ENCODE measurements at regions not wholly inside any gene's neighbourhood (a gene's known extent, or its start where the extent isn't known, plus 50 kb on each side); places are given as distances from the start of the nearest gene placed in this dataset.

DNA sequence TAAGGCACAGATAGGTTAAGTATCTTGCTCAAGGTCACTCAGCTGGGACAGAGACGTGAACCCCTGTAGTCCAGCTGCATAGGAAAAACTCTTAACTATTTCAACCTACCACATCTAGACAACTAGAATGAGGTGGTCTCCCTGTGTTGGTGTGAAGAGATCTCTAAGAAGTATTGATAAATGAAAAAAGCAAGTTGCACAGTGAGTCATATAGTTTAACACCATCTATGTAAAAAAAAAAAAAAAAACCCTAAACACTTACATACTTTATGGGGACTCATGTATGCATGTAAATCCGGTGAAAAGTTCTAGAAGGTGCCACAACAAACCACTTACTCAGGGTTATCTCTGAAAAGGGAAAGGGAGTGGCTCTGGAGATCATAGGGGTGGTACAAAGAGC is 185.5 kb downstream of the SATB1 start:
- DNase-seq: no peak
- H3K27me3 ChIP-seq: no peaks in the 10 kb centered on the region
- no peaks in the 10 kb centered on the region for H3K9me3 ChIP-seq
- H3K4me3 ChIP-seq (ENCODE audit: low read depth, low read length): no peak overlapping the region
- no peaks in the 10 kb centered on the region for H3K4me1 ChIP-seq
- TF ChIP-seq CTCF (IDR thresholded peaks at IDR 0.05; ENCODE audit: low read depth, low read length): no peak
- H3K36me3 ChIP-seq: no peaks in the 10 kb centered on the region

DNA sequence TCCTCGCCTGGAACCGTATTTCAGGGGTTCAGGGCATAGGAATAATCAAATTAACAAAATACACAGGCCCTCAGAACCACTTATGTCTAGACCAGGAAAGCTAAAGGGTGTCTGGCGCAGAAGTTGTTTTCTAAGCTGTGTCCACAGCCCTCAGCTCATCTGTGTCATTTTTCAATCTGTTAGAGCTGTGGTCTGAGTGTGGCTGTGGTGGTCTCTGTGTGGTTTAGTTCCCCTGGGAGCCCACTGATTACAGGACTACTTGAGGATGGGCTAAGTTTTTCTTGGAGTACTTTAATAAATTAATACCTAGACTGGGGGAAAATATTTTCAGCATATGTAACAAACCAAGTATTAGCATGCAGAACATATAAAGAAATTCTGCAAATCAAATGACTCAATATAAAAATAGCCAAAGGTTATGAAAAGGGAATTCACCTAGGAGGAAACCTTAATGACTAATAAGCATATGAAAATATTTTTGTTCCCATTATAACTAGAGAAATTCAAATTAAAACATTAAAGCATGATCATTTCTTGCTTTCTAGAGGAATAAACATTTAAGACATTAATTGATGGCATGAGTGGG is 186.3 kb downstream of the SATB1 start:
- no peak for DNase-seq
- TF ChIP-seq CTCF (IDR thresholded peaks at IDR 0.05; ENCODE audit: low read depth, low read length): no peak
- no peak overlapping the region for H3K4me3 ChIP-seq (ENCODE audit: low read depth, low read length)
- H3K9me3 ChIP-seq: no peaks in the 10 kb centered on the region
- no peaks in the 10 kb centered on the region for H3K27me3 ChIP-seq
- no peaks in the 10 kb centered on the region for H3K4me1 ChIP-seq
- H3K36me3 ChIP-seq: no peaks in the 10 kb centered on the region

DNA sequence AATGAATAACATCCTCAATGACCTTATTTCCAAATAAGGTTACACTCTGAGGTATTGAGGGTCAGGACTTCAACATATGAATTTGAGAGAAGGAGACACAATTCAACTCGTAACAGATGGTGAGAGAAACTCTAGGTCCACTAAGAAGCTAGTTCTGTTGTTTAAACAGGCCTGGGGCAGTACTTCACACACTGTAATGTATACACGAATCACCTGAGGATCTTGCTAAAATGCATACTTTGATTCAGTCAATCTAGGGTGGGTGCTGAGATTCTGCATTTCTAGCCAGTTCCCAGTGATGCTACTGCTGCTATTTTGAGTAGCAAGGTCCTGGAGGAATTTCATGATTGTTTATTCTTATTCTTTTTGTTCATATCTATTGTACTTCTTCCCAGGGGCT is 186.8 kb downstream of the SATB1 start:
- H3K36me3 ChIP-seq: no peaks in the 10 kb centered on the region
- H3K27me3 ChIP-seq: no peaks in the 10 kb centered on the region
- TF ChIP-seq CTCF (IDR thresholded peaks at IDR 0.05; ENCODE audit: low read depth, low read length): no peak
- H3K4me3 ChIP-seq (ENCODE audit: low read depth, low read length): no peak overlapping the region
- H3K9me3 ChIP-seq: no peaks in the 10 kb centered on the region
- H3K4me1 ChIP-seq: no peaks in the 10 kb centered on the region
- DNase-seq: no peak

- Histone ChIP-seq H3K36me3 (no peaks in the 10 kb centered on the region), H3K9me3 (no peaks in the 10 kb centered on the region), H3K4me1 (no peaks in the 10 kb centered on the region), H3K4me3 (ENCODE audit: low read depth, low read length) (no peak overlapping the region), H3K27me3 (no peaks in the 10 kb centered on the region)
- TF ChIP-seq CTCF (IDR thresholded peaks at IDR 0.05; ENCODE audit: low read depth, low read length): no peak
- no peak for DNase-seq
Measured at GRCh38 chr3:18237251-18238005, 187.7 kb downstream of the SATB1 start.

- no peaks in the 10 kb centered on the region for H3K4me1 ChIP-seq
- H3K27me3 ChIP-seq: no peaks in the 10 kb centered on the region
- no peaks in the 10 kb centered on the region for H3K9me3 ChIP-seq
- H3K4me3 ChIP-seq (ENCODE audit: low read depth, low read length): no peak overlapping the region
- DNase-seq: no peak
- no peaks in the 10 kb centered on the region for H3K36me3 ChIP-seq
- no peak for TF ChIP-seq CTCF (IDR thresholded peaks at IDR 0.05; ENCODE audit: low read depth, low read length)
Measured at GRCh38 chr3:18236726-18237125, 188.4 kb downstream of the SATB1 start.

- DNase-seq: no peak
- no peaks in the 10 kb centered on the region for H3K36me3 ChIP-seq
- no peak for TF ChIP-seq CTCF (IDR thresholded peaks at IDR 0.05; ENCODE audit: low read depth, low read length)
- no peaks in the 10 kb centered on the region for H3K9me3 ChIP-seq
- H3K4me3 ChIP-seq (ENCODE audit: low read depth, low read length): no peak overlapping the region
- H3K4me1 ChIP-seq: no peaks in the 10 kb centered on the region
- H3K27me3 ChIP-seq: no peaks in the 10 kb centered on the region
Measured at GRCh38 chr3:18234717-18235335, 190.3 kb downstream of the SATB1 start.
